Stimulated activated CD8-positive, alpha-beta memory T cell treated with anti-CD3 and anti-CD28 coated beads, Interleukin-7, amount 100 ng/mL, for 4 hours (primary cell): ENCODE measurements at regions not wholly inside any gene's neighbourhood (a gene's known extent, or its start where the extent isn't known, plus 50 kb on each side); places are given as distances from the start of the nearest gene placed in this dataset.

ENCODE experiments used
- DNase-seq, 2 donors: peaks; one replicate each; pipeline ENCODE4 v3.0.0-alpha.2; 2020; ENCODE audit warnings: low read depth in 2 of 2

- no peak for DNase-seq
Measured at GRCh38 chr6:119544325-119545175, 195.0 kb upstream of the MAN1A1 start.

GRCh38 chr6:119543332-119543731, 193.8 kb upstream of the MAN1A1 start:
- DNase-seq, result no peak

- no peak for DNase-seq
Measured at GRCh38 chr6:119542037-119542436, 192.5 kb upstream of the MAN1A1 start.

GRCh38 chr6:119541132-119541905, 191.8 kb upstream of the MAN1A1 start:
- no peak for DNase-seq

- no peak for DNase-seq
Measured at GRCh38 chr6:119540417-119540816, 190.9 kb upstream of the MAN1A1 start.

- no peak for DNase-seq
Measured at GRCh38 chr6:119539066-119539746, 189.6 kb upstream of the MAN1A1 start.

- DNase-seq, result no peak
Measured at GRCh38 chr6:119536666-119537065, 187.1 kb upstream of the MAN1A1 start.

- no peak for DNase-seq
Measured at GRCh38 chr6:119535332-119535731, 185.8 kb upstream of the MAN1A1 start.

- no peak for DNase-seq
Measured at GRCh38 chr6:119533603-119534279, 184.2 kb upstream of the MAN1A1 start.

GRCh38 chr6:119527231-119527578, 177.6 kb upstream of the MAN1A1 start:
- no peak for DNase-seq

GRCh38 chr6:119526561-119527230, 177.1 kb upstream of the MAN1A1 start:
- DNase-seq, result no peak

GRCh38 chr6:119524410-119524809, 174.8 kb upstream of the MAN1A1 start:
- no peak for DNase-seq

GRCh38 chr6:119523556-119523955, 174.0 kb upstream of the MAN1A1 start:
- no peak for DNase-seq

GRCh38 chr6:119521251-119521650, 171.7 kb upstream of the MAN1A1 start:
- DNase-seq, result no peak

- DNase-seq, result no peak
Measured at GRCh38 chr6:119517428-119517827, 167.9 kb upstream of the MAN1A1 start.

GRCh38 chr6:119514345-119514744, 164.8 kb upstream of the MAN1A1 start:
- no peak for DNase-seq

- DNase-seq, result no peak
Measured at GRCh38 chr6:119511024-119511423, 161.5 kb upstream of the MAN1A1 start.

- no peak for DNase-seq
Measured at GRCh38 chr6:119510246-119510645, 160.7 kb upstream of the MAN1A1 start.

GRCh38 chr6:119506631-119507174, 157.1 kb upstream of the MAN1A1 start:
- DNase-seq, result no peak

- DNase-seq, result no peak
Measured at GRCh38 chr6:119501798-119502483, 152.4 kb upstream of the MAN1A1 start.

GRCh38 chr6:119499797-119500196, 150.2 kb upstream of the MAN1A1 start:
- DNase-seq, result no peak
